SK-N-SH treated with all-trans-retinoic acid at 6 μM for 48 hours (cell line): ENCODE measurements at regions not wholly inside any gene's neighbourhood (a gene's known extent, or its start where the extent isn't known, plus 50 kb on each side); places are given as distances from the start of the nearest gene placed in this dataset.

ENCODE experiments used
- ESRRG ChIP-seq: fragments of 250-450 bp; sonication (Bioruptor Pico); IDR thresholded peaks from 2 replicates; pipeline ENCODE4 v1.6.1; 2021; ENCODE audit warnings: mild to moderate bottlenecking
- GLIS3 ChIP-seq: fragments of 250-450 bp; sonication (Bioruptor Pico); IDR thresholded peaks from 2 replicates; pipeline ENCODE4 v1.5.0; 2020; ENCODE audit warnings: mild to moderate bottlenecking, moderate library complexity
- ISL1 ChIP-seq: fragments of 250-450 bp; sonication (Bioruptor Pico); IDR thresholded peaks from 2 replicates; pipeline ENCODE4 v2.1.2; 2022; ENCODE audit warnings: mild to moderate bottlenecking, moderate library complexity
- OSR1 ChIP-seq: fragments of 250-450 bp; sonication (Bioruptor Pico); IDR thresholded peaks from 2 replicates; pipeline ENCODE4 v1.8.0; 2022; ENCODE audit warnings: moderate library complexity, mild to moderate bottlenecking, inconsistent platforms
- POU6F1 ChIP-seq: fragments of 250-450 bp; sonication (Bioruptor Pico); IDR thresholded peaks from 2 replicates; pipeline ENCODE4 v1.8.0; 2021; ENCODE audit warnings: low read depth, mild to moderate bottlenecking, moderate library complexity, borderline replicate concordance
- PPARA ChIP-seq: fragments of 250-450 bp; sonication (Bioruptor Pico); IDR thresholded peaks from 2 replicates; pipeline ENCODE4 v1.5.0; 2020; ENCODE audit warnings: mild to moderate bottlenecking, borderline replicate concordance
- TCF4 ChIP-seq: fragments of 250-450 bp; sonication (Bioruptor Pico); IDR thresholded peaks from 2 replicates; pipeline ENCODE4 v1.8.0; 2021; ENCODE audit warnings: mild to moderate bottlenecking, moderate library complexity, borderline replicate concordance
- TF ChIP-seq, protein P1 (sequence below): fragments of 250-450 bp; sonication (Bioruptor Pico); IDR thresholded peaks from 2 replicates; pipeline ENCODE4 v1.5.1; 2020; ENCODE audit warnings: low read depth, mild to moderate bottlenecking, moderate library complexity
- TF ChIP-seq, protein P2 (sequence below): fragments of 250-450 bp; sonication (Bioruptor Pico); IDR thresholded peaks from 2 replicates; pipeline ENCODE4 v1.5.0; 2020; ENCODE audit warnings: mild to moderate bottlenecking, moderate library complexity

DNA sequence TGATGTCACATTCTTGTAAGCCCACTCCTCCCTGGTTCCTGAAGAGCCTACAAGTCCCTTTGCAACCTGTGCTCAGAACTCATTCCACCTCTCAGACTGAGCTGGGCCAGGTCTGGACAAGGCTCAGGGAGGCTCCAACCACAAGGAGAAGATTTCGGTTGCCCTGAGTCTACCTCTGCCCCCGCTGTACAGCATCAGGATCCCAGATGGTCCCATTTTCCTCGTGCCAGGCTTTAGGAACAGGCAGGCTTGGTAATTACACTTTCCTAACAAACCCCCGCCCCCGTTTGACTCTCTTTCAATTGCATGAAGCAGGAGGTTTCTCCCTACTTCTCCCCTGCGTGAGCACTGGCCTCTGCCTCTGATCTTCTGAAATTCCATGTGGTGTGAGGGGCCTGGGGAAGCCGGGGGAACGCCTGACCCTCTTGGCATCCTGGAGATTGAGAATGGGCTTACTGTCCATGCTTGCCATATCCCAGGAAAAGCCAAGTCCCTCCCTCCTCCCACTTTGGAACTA, 86.9 kb upstream of the CTNNA1 start:
- no peak for TF ChIP-seq POU6F1 (CRISPR knock-in tag)
- TF ChIP-seq, protein P1, sequence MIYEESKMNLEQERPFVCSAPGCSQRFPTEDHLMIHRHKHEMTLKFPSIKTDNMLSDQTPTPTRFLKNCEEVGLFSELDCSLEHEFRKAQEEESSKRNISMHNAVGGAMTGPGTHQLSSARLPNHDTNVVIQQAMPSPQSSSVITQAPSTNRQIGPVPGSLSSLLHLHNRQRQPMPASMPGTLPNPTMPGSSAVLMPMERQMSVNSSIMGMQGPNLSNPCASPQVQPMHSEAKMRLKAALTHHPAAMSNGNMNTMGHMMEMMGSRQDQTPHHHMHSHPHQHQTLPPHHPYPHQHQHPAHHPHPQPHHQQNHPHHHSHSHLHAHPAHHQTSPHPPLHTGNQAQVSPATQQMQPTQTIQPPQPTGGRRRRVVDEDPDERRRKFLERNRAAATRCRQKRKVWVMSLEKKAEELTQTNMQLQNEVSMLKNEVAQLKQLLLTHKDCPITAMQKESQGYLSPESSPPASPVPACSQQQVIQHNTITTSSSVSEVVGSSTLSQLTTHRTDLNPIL, result no peak
- no peak for TF ChIP-seq ISL1 (CRISPR knock-in tag)
- no peak for TF ChIP-seq OSR1 (CRISPR knock-in tag)
- no peak for TF ChIP-seq PPARA
- TF ChIP-seq, protein P2, sequence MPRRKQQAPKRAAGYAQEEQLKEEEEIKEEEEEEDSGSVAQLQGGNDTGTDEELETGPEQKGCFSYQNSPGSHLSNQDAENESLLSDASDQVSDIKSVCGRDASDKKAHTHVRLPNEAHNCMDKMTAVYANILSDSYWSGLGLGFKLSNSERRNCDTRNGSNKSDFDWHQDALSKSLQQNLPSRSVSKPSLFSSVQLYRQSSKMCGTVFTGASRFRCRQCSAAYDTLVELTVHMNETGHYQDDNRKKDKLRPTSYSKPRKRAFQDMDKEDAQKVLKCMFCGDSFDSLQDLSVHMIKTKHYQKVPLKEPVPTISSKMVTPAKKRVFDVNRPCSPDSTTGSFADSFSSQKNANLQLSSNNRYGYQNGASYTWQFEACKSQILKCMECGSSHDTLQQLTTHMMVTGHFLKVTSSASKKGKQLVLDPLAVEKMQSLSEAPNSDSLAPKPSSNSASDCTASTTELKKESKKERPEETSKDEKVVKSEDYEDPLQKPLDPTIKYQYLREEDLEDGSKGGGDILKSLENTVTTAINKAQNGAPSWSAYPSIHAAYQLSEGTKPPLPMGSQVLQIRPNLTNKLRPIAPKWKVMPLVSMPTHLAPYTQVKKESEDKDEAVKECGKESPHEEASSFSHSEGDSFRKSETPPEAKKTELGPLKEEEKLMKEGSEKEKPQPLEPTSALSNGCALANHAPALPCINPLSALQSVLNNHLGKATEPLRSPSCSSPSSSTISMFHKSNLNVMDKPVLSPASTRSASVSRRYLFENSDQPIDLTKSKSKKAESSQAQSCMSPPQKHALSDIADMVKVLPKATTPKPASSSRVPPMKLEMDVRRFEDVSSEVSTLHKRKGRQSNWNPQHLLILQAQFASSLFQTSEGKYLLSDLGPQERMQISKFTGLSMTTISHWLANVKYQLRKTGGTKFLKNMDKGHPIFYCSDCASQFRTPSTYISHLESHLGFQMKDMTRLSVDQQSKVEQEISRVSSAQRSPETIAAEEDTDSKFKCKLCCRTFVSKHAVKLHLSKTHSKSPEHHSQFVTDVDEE (CRISPR knock-in tag), result no peak
- TF ChIP-seq ESRRG (CRISPR knock-in tag), result no peak
- TF ChIP-seq GLIS3 (CRISPR knock-in tag), result no peak
- TF ChIP-seq TCF4 (CRISPR knock-in tag), result no peak
